CD4-positive, alpha-beta T cell treated with Interleukin-6 for 4 hours (primary cell): ENCODE measurements at regions not wholly inside any gene's neighbourhood (a gene's known extent, or its start where the extent isn't known, plus 50 kb on each side); places are given as distances from the start of the nearest gene placed in this dataset.
"Not testable (repeated sequence)": the region's sequence is repeated elsewhere in the genome, so short reads cannot be mapped to it uniquely, and the experiment has no call there.

Experiments used
- DNase-seq: peaks from one replicate; pipeline ENCODE4 v3.0.0-alpha.2; 2020; ENCODE audit warnings: mixed read lengths

GRCh38 chr5:36392186-36392585 is 90.5 kb upstream of the RANBP3L start:
- DNase-seq: no peak

- no peak for DNase-seq
Measured at GRCh38 chr5:36392818-36393217, 91.1 kb upstream of the RANBP3L start.

- no peak for DNase-seq
Measured at GRCh38 chr5:36393656-36394428, 92.1 kb upstream of the RANBP3L start.

GRCh38 chr5:36395260-36395659 is 93.6 kb upstream of the RANBP3L start:
- DNase-seq: no peak

- not testable (repeated sequence) for DNase-seq
Measured at GRCh38 chr5:36395947-36396346, 94.2 kb upstream of the RANBP3L start.

- no peak for DNase-seq
Measured at GRCh38 chr5:36396640-36397039, 94.9 kb upstream of the RANBP3L start.

GRCh38 chr5:36397901-36398536 is 96.3 kb upstream of the RANBP3L start:
- DNase-seq: no peak

- DNase-seq: no peak
Measured at GRCh38 chr5:36402512-36402906, 100.8 kb upstream of the RANBP3L start.

- DNase-seq: no peak
Measured at GRCh38 chr5:36403632-36404311, 102.1 kb upstream of the RANBP3L start.

- no peak for DNase-seq
Measured at GRCh38 chr5:36406023-36406422, 104.3 kb upstream of the RANBP3L start.

GRCh38 chr5:36407396-36407795 is 105.7 kb upstream of the RANBP3L start:
- no peak for DNase-seq

GRCh38 chr5:36409711-36410110 is 108.0 kb upstream of the RANBP3L start:
- not testable (repeated sequence) for DNase-seq

- DNase-seq: not testable (repeated sequence)
Measured at GRCh38 chr5:36410672-36411071, 109.0 kb upstream of the RANBP3L start.

- DNase-seq: no peak
Measured at GRCh38 chr5:36414869-36415282, 113.2 kb upstream of the RANBP3L start.

- DNase-seq: no peak
Measured at GRCh38 chr5:36416605-36417004, 114.9 kb upstream of the RANBP3L start.

GRCh38 chr5:36417221-36417620 is 115.5 kb upstream of the RANBP3L start:
- DNase-seq: no peak

- no peak for DNase-seq
Measured at GRCh38 chr5:36417668-36418067, 116.0 kb upstream of the RANBP3L start.

GRCh38 chr5:36418152-36418979 is 116.7 kb upstream of the RANBP3L start:
- DNase-seq: no peak

- no peak for DNase-seq
Measured at GRCh38 chr5:36421256-36421655, 119.6 kb upstream of the RANBP3L start.

- no peak for DNase-seq
Measured at GRCh38 chr5:36422952-36423351, 121.2 kb upstream of the RANBP3L start.

- no peak for DNase-seq
Measured at GRCh38 chr5:36423578-36424307, 122.0 kb upstream of the RANBP3L start.

- not testable (repeated sequence) for DNase-seq
Measured at GRCh38 chr5:36426070-36426469, 124.4 kb upstream of the RANBP3L start.
